ENCODE measurements at regions not wholly inside any gene's neighbourhood (a gene's known extent, or its start where the extent isn't known, plus 50 kb on each side); places are given as distances from the start of the nearest gene placed in this dataset.

GRCh38 chr5:56648460-56649034 lies 166.8 kb upstream of the MAP3K1 start:
- no peak overlapping the region for H3K27ac ChIP-seq (ENCODE audit: insufficient read depth in 1 of 2, low read depth in 1 of 2, low read length in 2 of 2, poor library complexity in 1 of 2, severe bottlenecking in 2 of 2)

GRCh38 chr5:56647099-56647850 lies 168.1 kb upstream of the MAP3K1 start:
- 100% methylated on average over 1 of the region's 4 CpGs for whole genome bisulfite sequencing (ENCODE audit: insufficient coverage)
- H3K4me1 ChIP-seq (ENCODE audit: control extremely low read depth in 1 of 4, control insufficient read depth in 4 of 4, insufficient read depth in 4 of 4, low read length in 3 of 4): no peaks in the 10 kb centered on the region
- H3K9me3 ChIP-seq (ENCODE audit: control extremely low read depth in 1 of 5, control insufficient read depth in 4 of 5, insufficient read depth in 2 of 5, low read depth in 1 of 5, low read length in 4 of 5): no peaks in the 10 kb centered on the region
- H3K27me3 ChIP-seq (replicated peaks in 2 of 5; ENCODE audit: control insufficient read depth in 4 of 5, insufficient read depth in 5 of 5, low read length in 4 of 5): no peaks in the 10 kb centered on the region
- ChIA-PET CTCF (interaction anchor here (0.6 kb wide), 1 partner anchor 758 kb away, joined by 3 read pairs; no protein-coding TSS in a partner anchor), POLR2A (no interaction called here)
- no peak overlapping the region for H3K4me3 ChIP-seq (ENCODE audit: control insufficient read depth in 1 of 7, extremely low read depth in 1 of 7, insufficient read depth in 4 of 7, low read depth in 2 of 7, low read length in 6 of 7)
- H3K27ac ChIP-seq (ENCODE audit: insufficient read depth in 1 of 2, low read depth in 1 of 2, low read length in 2 of 2, poor library complexity in 1 of 2, severe bottlenecking in 2 of 2): no peak overlapping the region
- H3K36me3 ChIP-seq (ENCODE audit: control insufficient read depth in 4 of 4, insufficient read depth in 4 of 4, low read length in 3 of 4): no peaks in the 10 kb centered on the region
- DNase-seq: no peak

More at GRCh38 chr5:56648460-56649034, 166.8 kb upstream of the MAP3K1 start:
- H3K9me3 ChIP-seq (ENCODE audit: control extremely low read depth in 1 of 5, control insufficient read depth in 4 of 5, insufficient read depth in 2 of 5, low read depth in 1 of 5, low read length in 4 of 5): no peaks in the 10 kb centered on the region
- H3K4me3 ChIP-seq (ENCODE audit: control insufficient read depth in 1 of 7, extremely low read depth in 1 of 7, insufficient read depth in 4 of 7, low read depth in 2 of 7, low read length in 6 of 7): no peak overlapping the region
- DNase-seq: peak in 1 of 3 donors; percentile 11
- H3K27me3 ChIP-seq (replicated peaks in 2 of 5; ENCODE audit: control insufficient read depth in 4 of 5, insufficient read depth in 5 of 5, low read length in 4 of 5): no peaks in the 10 kb centered on the region
- no peaks in the 10 kb centered on the region for H3K36me3 ChIP-seq (ENCODE audit: control insufficient read depth in 4 of 4, insufficient read depth in 4 of 4, low read length in 3 of 4)
- ChIA-PET POLR2A (no interaction called here), CTCF (no interaction called here)
- 100% methylated on average over 1 of the region's 2 CpGs for WGBS (ENCODE audit: insufficient coverage)
- no peaks in the 10 kb centered on the region for H3K4me1 ChIP-seq (ENCODE audit: control extremely low read depth in 1 of 4, control insufficient read depth in 4 of 4, insufficient read depth in 4 of 4, low read length in 3 of 4)

GRCh38 chr5:56641635-56642260 lies 173.6 kb upstream of the MAP3K1 start:
- no peaks in the 10 kb centered on the region for H3K27me3 ChIP-seq (replicated peaks in 2 of 5; ENCODE audit: control insufficient read depth in 4 of 5, insufficient read depth in 5 of 5, low read length in 4 of 5)
- no peaks in the 10 kb centered on the region for H3K9me3 ChIP-seq (ENCODE audit: control extremely low read depth in 1 of 5, control insufficient read depth in 4 of 5, insufficient read depth in 2 of 5, low read depth in 1 of 5, low read length in 4 of 5)
- peaks cover 0 to 7% (median 3%) of the 10 kb centered on the region in 4 experiments for H3K4me1 ChIP-seq (ENCODE audit: control extremely low read depth in 1 of 4, control insufficient read depth in 4 of 4, insufficient read depth in 4 of 4, low read length in 3 of 4)
- H3K4me3 ChIP-seq (ENCODE audit: control insufficient read depth in 1 of 7, extremely low read depth in 1 of 7, insufficient read depth in 4 of 7, low read depth in 2 of 7, low read length in 6 of 7): no peak overlapping the region
- no peak overlapping the region for H3K27ac ChIP-seq (ENCODE audit: insufficient read depth in 1 of 2, low read depth in 1 of 2, low read length in 2 of 2, poor library complexity in 1 of 2, severe bottlenecking in 2 of 2)
- 100% methylated on average over 5 of the region's 8 CpGs for WGBS (ENCODE audit: insufficient coverage)
- no peak for DNase-seq
- ChIA-PET CTCF (no interaction called here), POLR2A (no interaction called here)
- no peaks in the 10 kb centered on the region for H3K36me3 ChIP-seq (ENCODE audit: control insufficient read depth in 4 of 4, insufficient read depth in 4 of 4, low read length in 3 of 4)

- Histone ChIP-seq H3K27ac (ENCODE audit: insufficient read depth in 1 of 2, low read depth in 1 of 2, low read length in 2 of 2, poor library complexity in 1 of 2, severe bottlenecking in 2 of 2) (no peak overlapping the region), H3K9me3 (ENCODE audit: control extremely low read depth in 1 of 5, control insufficient read depth in 4 of 5, insufficient read depth in 2 of 5, low read depth in 1 of 5, low read length in 4 of 5) (no peaks in the 10 kb centered on the region), H3K27me3 (replicated peaks in 2 of 5; ENCODE audit: control insufficient read depth in 4 of 5, insufficient read depth in 5 of 5, low read length in 4 of 5) (no peaks in the 10 kb centered on the region), H3K4me3 (ENCODE audit: control insufficient read depth in 1 of 7, extremely low read depth in 1 of 7, insufficient read depth in 4 of 7, low read depth in 2 of 7, low read length in 6 of 7) (no peak overlapping the region), H3K36me3 (ENCODE audit: control insufficient read depth in 4 of 4, insufficient read depth in 4 of 4, low read length in 3 of 4) (no peaks in the 10 kb centered on the region), H3K4me1 (ENCODE audit: control extremely low read depth in 1 of 4, control insufficient read depth in 4 of 4, insufficient read depth in 4 of 4, low read length in 3 of 4) (peaks cover 0 to 7% (median 3%) of the 10 kb centered on the region in 4 experiments)
- DNase-seq: peak; percentile 25 to 66 (median 65)
- ChIA-PET CTCF (no interaction called here), POLR2A (interaction anchor here (0.6 kb wide), 1 partner anchor 583 kb away, joined by 3 read pairs; no protein-coding TSS in a partner anchor)
- WGBS (ENCODE audit: insufficient coverage): 67% methylated on average over 3 of the region's 3 CpGs
These were observed 174.5 kb upstream of the MAP3K1 start for GRCh38 chr5:56640763-56641406.

- Histone ChIP-seq H3K27ac (ENCODE audit: insufficient read depth in 1 of 2, low read depth in 1 of 2, low read length in 2 of 2, poor library complexity in 1 of 2, severe bottlenecking in 2 of 2) (no peak overlapping the region), H3K4me1 (ENCODE audit: control extremely low read depth in 1 of 4, control insufficient read depth in 4 of 4, insufficient read depth in 4 of 4, low read length in 3 of 4) (peaks cover 0 to 7% (median 3%) of the 10 kb centered on the region in 4 experiments), H3K4me3 (ENCODE audit: control insufficient read depth in 1 of 7, extremely low read depth in 1 of 7, insufficient read depth in 4 of 7, low read depth in 2 of 7, low read length in 6 of 7) (no peak overlapping the region), H3K36me3 (ENCODE audit: control insufficient read depth in 4 of 4, insufficient read depth in 4 of 4, low read length in 3 of 4) (no peaks in the 10 kb centered on the region), H3K9me3 (ENCODE audit: control extremely low read depth in 1 of 5, control insufficient read depth in 4 of 5, insufficient read depth in 2 of 5, low read depth in 1 of 5, low read length in 4 of 5) (no peaks in the 10 kb centered on the region), H3K27me3 (replicated peaks in 2 of 5; ENCODE audit: control insufficient read depth in 4 of 5, insufficient read depth in 5 of 5, low read length in 4 of 5) (no peaks in the 10 kb centered on the region)
- ChIA-PET CTCF (no interaction called here), POLR2A (no interaction called here)
- DNase-seq: no peak
- 100% methylated on average over 2 of the region's 2 CpGs for WGBS (ENCODE audit: insufficient coverage)
These were observed 175.9 kb upstream of the MAP3K1 start for GRCh38 chr5:56639476-56639875.

- H3K27ac ChIP-seq (ENCODE audit: insufficient read depth in 1 of 2, low read depth in 1 of 2, low read length in 2 of 2, poor library complexity in 1 of 2, severe bottlenecking in 2 of 2): no peak overlapping the region
- peaks cover 0 to 7% (median 3%) of the 10 kb centered on the region in 4 experiments for H3K4me1 ChIP-seq (ENCODE audit: control extremely low read depth in 1 of 4, control insufficient read depth in 4 of 4, insufficient read depth in 4 of 4, low read length in 3 of 4)
- CTCF ChIA-PET: no interaction called here
- no peaks in the 10 kb centered on the region for H3K36me3 ChIP-seq (ENCODE audit: control insufficient read depth in 4 of 4, insufficient read depth in 4 of 4, low read length in 3 of 4)
- DNase-seq: no peak
- no peak overlapping the region for H3K4me3 ChIP-seq (ENCODE audit: control insufficient read depth in 1 of 7, extremely low read depth in 1 of 7, insufficient read depth in 4 of 7, low read depth in 2 of 7, low read length in 6 of 7)
- H3K27me3 ChIP-seq (replicated peaks in 2 of 5; ENCODE audit: control insufficient read depth in 4 of 5, insufficient read depth in 5 of 5, low read length in 4 of 5): no peaks in the 10 kb centered on the region
- 94% methylated on average over 5 of the region's 5 CpGs for WGBS (ENCODE audit: insufficient coverage)
- POLR2A ChIA-PET: no interaction called here
- H3K9me3 ChIP-seq (ENCODE audit: control extremely low read depth in 1 of 5, control insufficient read depth in 4 of 5, insufficient read depth in 2 of 5, low read depth in 1 of 5, low read length in 4 of 5): no peaks in the 10 kb centered on the region
These were observed 176.5 kb upstream of the MAP3K1 start for GRCh38 chr5:56638768-56639238.
